Upper lobe of left lung (tissue), 6 donors: ENCODE measurements at regions not wholly inside any gene's neighbourhood (a gene's known extent, or its start where the extent isn't known, plus 50 kb on each side); places are given as distances from the start of the nearest gene placed in this dataset.
A peak's percentile ranks its signal among the peaks of the same experiment; 100 is the strongest.

Experiments
- ATAC-seq, 2 donors: fragments of 200-7000 bp; cut with Tn5 transposase; one replicate each; pipeline ENCODE4 v1.9.1; 2022; ENCODE audit warnings: mild to moderate bottlenecking in 2 of 2, moderate library complexity in 2 of 2; ENCODE audit not compliant: low FRiP score in 2 of 2
- DNase-seq, 2 donors: peaks; one replicate each; pipeline ENCODE4 v3.0.0-alpha.2; 2019 to 2020
- H3K27ac ChIP-seq, 4 donors: fragments of 200-600 bp; sonication (generic); one replicate each; pipeline ENCODE4 v1.5.1; 2016 to 2019
- H3K27me3 ChIP-seq, 4 donors: fragments of 200-600 bp; sonication (generic); one replicate each; pipeline ENCODE4 v1.5.1; 2017 to 2019
- H3K36me3 ChIP-seq, 4 donors: fragments of 200-600 bp; sonication (generic); one replicate each; pipeline ENCODE4 v1.5.1; 2016 to 2019
- H3K4me1 ChIP-seq, 4 donors: fragments of 200-600 bp; sonication (generic); one replicate each; pipeline ENCODE4 v1.5.1; 2018 to 2019
- H3K4me3 ChIP-seq, 4 donors: fragments of 200-600 bp; sonication (generic); one replicate each; pipeline ENCODE4 v1.5.1; 2017 to 2019; ENCODE audit warnings: mild to moderate bottlenecking in 2 of 4, moderate library complexity in 1 of 4
- H3K9me3 ChIP-seq, 4 donors: fragments of 200-600 bp; sonication (generic); one replicate each; pipeline ENCODE4 v1.5.1; 2018 to 2019
- EP300 ChIP-seq, 4 donors: sonication (generic); formaldehyde crosslinking; IDR thresholded peaks; one replicate each; pipeline ENCODE4 v1.5.1; 2017; ENCODE audit warnings: antibody characterized with exemption in 4 of 4, control low read depth in 2 of 4
- POLR2A ChIP-seq, 4 donors: fragments of 450-650 bp; IDR thresholded peaks; one replicate each; pipeline ENCODE4 v1.5.1; 2016 to 2017; ENCODE audit warnings: antibody characterized with exemption in 4 of 4, mild to moderate bottlenecking in 2 of 4
- POLR2AphosphoS5 ChIP-seq, 2 donors: sonication (generic); formaldehyde crosslinking; IDR thresholded peaks; one replicate each; pipeline ENCODE4 v1.5.1; 2017; ENCODE audit warnings: antibody characterized with exemption in 2 of 2
- WGBS, 2 donors: methylation state at CpG; one replicate each; pipeline ENCODE4 v1.1.5; 2017 to 2018; 5-methylcytosine and 5-hydroxymethylcytosine counted together
- TF ChIP-seq, protein P1 (sequence below), 6 experiments: fragments of 450-650 bp in 4 of 6; fragments of 200-600 bp in 2 of 6; sonication (generic) in 2 of 6; IDR thresholded peaks; one replicate each; pipeline ENCODE4 v1.5.1; 2016 to 2019; ENCODE audit warnings: antibody characterized with exemption in 6 of 6
- donor health status: DM: no; HTN: no; CAD: no; lungs with moderate emphysema.
- donor health status: DM: no; HTN: yes; CAD: no; lungs with severe emphysema.

- peak overlapping the region in 3 of 4 donors; percentile 36 to 68 (median 43) for H3K27ac ChIP-seq
- no peaks in the 10 kb centered on the region for H3K27me3 ChIP-seq
- H3K4me3 ChIP-seq: no peak overlapping the region
- TF ChIP-seq, protein P1, sequence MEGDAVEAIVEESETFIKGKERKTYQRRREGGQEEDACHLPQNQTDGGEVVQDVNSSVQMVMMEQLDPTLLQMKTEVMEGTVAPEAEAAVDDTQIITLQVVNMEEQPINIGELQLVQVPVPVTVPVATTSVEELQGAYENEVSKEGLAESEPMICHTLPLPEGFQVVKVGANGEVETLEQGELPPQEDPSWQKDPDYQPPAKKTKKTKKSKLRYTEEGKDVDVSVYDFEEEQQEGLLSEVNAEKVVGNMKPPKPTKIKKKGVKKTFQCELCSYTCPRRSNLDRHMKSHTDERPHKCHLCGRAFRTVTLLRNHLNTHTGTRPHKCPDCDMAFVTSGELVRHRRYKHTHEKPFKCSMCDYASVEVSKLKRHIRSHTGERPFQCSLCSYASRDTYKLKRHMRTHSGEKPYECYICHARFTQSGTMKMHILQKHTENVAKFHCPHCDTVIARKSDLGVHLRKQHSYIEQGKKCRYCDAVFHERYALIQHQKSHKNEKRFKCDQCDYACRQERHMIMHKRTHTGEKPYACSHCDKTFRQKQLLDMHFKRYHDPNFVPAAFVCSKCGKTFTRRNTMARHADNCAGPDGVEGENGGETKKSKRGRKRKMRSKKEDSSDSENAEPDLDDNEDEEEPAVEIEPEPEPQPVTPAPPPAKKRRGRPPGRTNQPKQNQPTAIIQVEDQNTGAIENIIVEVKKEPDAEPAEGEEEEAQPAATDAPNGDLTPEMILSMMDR (IDR thresholded peaks at IDR 0.05): no peak
- TF ChIP-seq POLR2AphosphoS5 (IDR thresholded peaks at IDR 0.05) (no peak), POLR2A (IDR thresholded peaks at IDR 0.05) (no peak), EP300 (IDR thresholded peaks at IDR 0.05) (no peak)
- 25 to 36% methylated on average over 4 of the region's 4 CpGs for WGBS, 2 donors
- ATAC-seq: peak in 1 of 2 donors; percentile 26
- H3K9me3 ChIP-seq: no peaks in the 10 kb centered on the region
- no peak for DNase-seq
- no peaks in the 10 kb centered on the region for H3K36me3 ChIP-seq
- H3K4me1 ChIP-seq: peaks cover 0 to 7% (median 0%) of the 10 kb centered on the region in 4 donors
These were observed 416.6 kb downstream of the AEBP2 start for GRCh38 chr12:19855851-19856250.

DNA sequence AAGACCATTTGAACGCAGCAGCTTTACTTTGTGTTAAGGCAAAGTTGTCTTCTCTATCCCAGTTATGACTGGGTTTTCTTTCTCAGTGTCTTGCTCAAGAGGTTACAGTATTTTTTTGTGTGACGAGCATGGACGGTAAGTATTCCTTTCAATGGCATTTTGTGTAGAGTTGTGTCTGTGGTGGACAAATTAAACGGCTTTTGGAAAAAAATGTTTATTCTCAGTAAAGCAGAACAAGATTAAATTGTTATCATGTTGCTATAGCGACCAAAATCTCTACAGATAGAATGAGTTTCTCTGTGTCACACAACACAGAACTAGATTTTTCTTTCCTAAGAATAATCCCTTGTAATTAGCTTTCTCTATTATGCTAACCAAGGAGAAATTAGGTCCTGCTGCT, 417.1 kb downstream of the AEBP2 start:
- DNase-seq (no peak), ATAC-seq (peak in 1 of 2 donors; percentile 60)
- TF ChIP-seq EP300 (IDR thresholded peaks at IDR 0.05) (no peak), POLR2A (IDR thresholded peaks at IDR 0.05) (no peak), POLR2AphosphoS5 (IDR thresholded peaks at IDR 0.05) (no peak)
- TF ChIP-seq, protein P1 (IDR thresholded peaks at IDR 0.05): no peak
- WGBS, 2 donors: 62 to 69% methylated on average over 5 of the region's 5 CpGs
- peaks cover 0 to 2% (median 0%) of the 10 kb centered on the region in 4 donors for H3K4me1 ChIP-seq
- no peaks in the 10 kb centered on the region for H3K9me3 ChIP-seq
- no peak overlapping the region for H3K4me3 ChIP-seq
- H3K27me3 ChIP-seq: no peaks in the 10 kb centered on the region
- H3K27ac ChIP-seq: peak overlapping the region; percentile 15 to 68 (median 44)
- no peaks in the 10 kb centered on the region for H3K36me3 ChIP-seq

DNA sequence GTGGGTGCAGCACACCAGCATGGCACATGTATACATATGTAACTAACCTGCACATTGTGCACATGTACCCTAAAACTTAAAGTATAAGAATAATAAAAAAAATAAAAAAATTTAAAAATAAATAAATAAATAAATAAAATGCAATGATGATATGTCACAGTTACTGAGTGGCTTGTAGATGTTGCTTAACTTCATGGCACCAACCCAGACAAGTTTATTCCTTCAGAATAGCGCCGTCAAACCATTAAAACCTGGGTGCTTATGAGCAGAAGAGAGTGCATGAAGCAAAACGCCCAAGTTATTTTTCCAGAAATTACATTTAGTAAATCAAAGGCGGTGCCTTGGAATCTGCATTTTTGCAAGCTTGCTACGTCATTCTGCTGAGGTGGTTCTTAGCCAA, 417.9 kb downstream of the AEBP2 start:
- peak overlapping the region in 1 of 4 donors; percentile 68 for H3K27ac ChIP-seq
- no peak for DNase-seq
- no peak for ATAC-seq
- no peaks in the 10 kb centered on the region for H3K9me3 ChIP-seq
- H3K36me3 ChIP-seq: no peaks in the 10 kb centered on the region
- 88 to 90% methylated on average over 5 of the region's 5 CpGs for WGBS, 2 donors
- H3K27me3 ChIP-seq: no peaks in the 10 kb centered on the region
- H3K4me3 ChIP-seq: no peak overlapping the region
- TF ChIP-seq POLR2AphosphoS5 (IDR thresholded peaks at IDR 0.05): no peak
- no peak for TF ChIP-seq POLR2A (IDR thresholded peaks at IDR 0.05)
- no peak for TF ChIP-seq EP300 (IDR thresholded peaks at IDR 0.05)
- H3K4me1 ChIP-seq: no peaks in the 10 kb centered on the region

GRCh38 chr12:19867151-19867550, 427.9 kb downstream of the AEBP2 start:
- no peak overlapping the region for H3K4me3 ChIP-seq
- no peak for DNase-seq
- TF ChIP-seq, protein P1 (IDR thresholded peaks at IDR 0.05): no peak
- TF ChIP-seq POLR2A (IDR thresholded peaks at IDR 0.05): no peak
- no peak for TF ChIP-seq POLR2AphosphoS5 (IDR thresholded peaks at IDR 0.05)
- TF ChIP-seq EP300 (IDR thresholded peaks at IDR 0.05): no peak
- H3K9me3 ChIP-seq: no peaks in the 10 kb centered on the region
- no peaks in the 10 kb centered on the region for H3K4me1 ChIP-seq
- H3K27me3 ChIP-seq: no peaks in the 10 kb centered on the region
- H3K36me3 ChIP-seq: no peaks in the 10 kb centered on the region
- 81 to 86% methylated on average over 1 of the region's 1 CpG for WGBS, 2 donors
- no peak for ATAC-seq
- H3K27ac ChIP-seq: no peak overlapping the region

- H3K27me3 ChIP-seq: no peaks in the 10 kb centered on the region
- no peak overlapping the region for H3K27ac ChIP-seq
- H3K9me3 ChIP-seq: no peaks in the 10 kb centered on the region
- DNase-seq: no peak
- TF ChIP-seq, protein P1 (IDR thresholded peaks at IDR 0.05): no peak
- TF ChIP-seq POLR2AphosphoS5 (IDR thresholded peaks at IDR 0.05) (no peak), POLR2A (IDR thresholded peaks at IDR 0.05) (no peak), EP300 (IDR thresholded peaks at IDR 0.05) (no peak)
- ATAC-seq: no peak
- WGBS, 2 donors: 41 to 73% methylated on average over 2 of the region's 2 CpGs
- H3K4me1 ChIP-seq: no peaks in the 10 kb centered on the region
- no peak overlapping the region for H3K4me3 ChIP-seq
- no peaks in the 10 kb centered on the region for H3K36me3 ChIP-seq
These were observed 428.7 kb downstream of the AEBP2 start for GRCh38 chr12:19867970-19868369.
